Karpas-422 (cell line): ENCODE measurements at regions not wholly inside any gene's neighbourhood (a gene's known extent, or its start where the extent isn't known, plus 50 kb on each side); places are given as distances from the start of the nearest gene placed in this dataset.

Source experiments
- DNase-seq: peaks from one replicate; pipeline ENCODE4 v3.0.0-alpha.2; 2015
- H2AFZ ChIP-seq: fragments of 200-600 bp; sonication (generic); 2 replicates; pipeline ENCODE4 v1.6.1; 2014; ENCODE audit warnings: antibody characterized with exemption, low read length, mixed read lengths
- H3K27ac ChIP-seq: fragments of 200-600 bp; sonication (generic); 2 replicates; pipeline ENCODE4 v1.5.1; 2014; ENCODE audit warnings: mild to moderate bottlenecking, low read length, moderate library complexity
- H3K27me3 ChIP-seq: fragments of 200-600 bp; sonication (generic); 2 replicates; pipeline ENCODE4 v1.6.1; 2014; ENCODE audit warnings: low read length, mixed read lengths
- H3K36me3 ChIP-seq: fragments of 200-600 bp; sonication (generic); 2 replicates; pipeline ENCODE4 v1.6.1; 2014; ENCODE audit warnings: low read length, mixed read lengths; ENCODE audit not compliant: insufficient read depth
- H3K4me1 ChIP-seq: fragments of 200-600 bp; sonication (generic); 2 replicates; pipeline ENCODE4 v1.6.1; 2014; ENCODE audit warnings: mild to moderate bottlenecking, low read length, mixed read lengths
- H3K4me2 ChIP-seq: fragments of 200-600 bp; sonication (generic); 2 replicates; pipeline ENCODE4 v1.6.1; 2014; ENCODE audit warnings: low read length, low read depth, mild to moderate bottlenecking; ENCODE audit not compliant: poor library complexity, severe bottlenecking
- H3K4me3 ChIP-seq: fragments of 200-600 bp; sonication (generic); 2 replicates; pipeline ENCODE4 v1.5.1; 2014; ENCODE audit warnings: mild to moderate bottlenecking, antibody characterized with exemption, low read length, mixed read lengths
- H3K79me2 ChIP-seq: fragments of 200-600 bp; sonication (generic); 2 replicates; pipeline ENCODE4 v1.6.1; 2014; ENCODE audit warnings: mild to moderate bottlenecking, low read length, mixed read lengths
- H3K9ac ChIP-seq: fragments of 200-600 bp; sonication (generic); 2 replicates; pipeline ENCODE4 v1.6.0; 2014; ENCODE audit warnings: low read length
- H3K9me2 ChIP-seq: fragments of 200-600 bp; sonication (generic), shearing (Covaris generic); replicated peaks from 2 replicates; pipeline ENCODE4 v1.6.0; 2014; ENCODE audit warnings: mild to moderate bottlenecking, low read length, moderate library complexity; ENCODE audit not compliant: insufficient read depth
- H3K9me3 ChIP-seq: fragments of 300-700, 200-600 bp; sonication (generic); 2 replicates; pipeline ENCODE4 v1.6.1; 2014; ENCODE audit warnings: low read length, mixed read lengths
- H4K20me1 ChIP-seq: fragments of 200-600 bp; sonication (generic); 2 replicates; pipeline ENCODE4 v1.6.1; 2014; ENCODE audit warnings: mild to moderate bottlenecking, antibody characterized with exemption, low read length, low read depth; ENCODE audit not compliant: insufficient read depth

- Histone ChIP-seq H2AFZ (no peak overlapping the region), H4K20me1 (no peaks in the 10 kb centered on the region), H3K4me3 (no peak overlapping the region), H3K4me2 (no peak overlapping the region), H3K27ac (no peak overlapping the region), H3K27me3 (no peaks in the 10 kb centered on the region), H3K9me2 (no peaks in the 10 kb centered on the region), H3K79me2 (no peaks in the 10 kb centered on the region), H3K36me3 (no peaks in the 10 kb centered on the region), H3K9me3 (no peaks in the 10 kb centered on the region), H3K4me1 (no peaks in the 10 kb centered on the region), H3K9ac (no peak overlapping the region)
- no peak for DNase-seq
These were observed 63.4 kb upstream of the DIO3 start for GRCh38 chr14:101497684-101498525.

GRCh38 chr14:101498526-101498860 is 62.8 kb upstream of the DIO3 start:
- H3K4me1 ChIP-seq: no peaks in the 10 kb centered on the region
- no peak overlapping the region for H2AFZ ChIP-seq
- H3K27me3 ChIP-seq: no peaks in the 10 kb centered on the region
- H3K9me2 ChIP-seq: no peaks in the 10 kb centered on the region
- H3K4me2 ChIP-seq: no peak overlapping the region
- H3K27ac ChIP-seq: no peak overlapping the region
- no peak for DNase-seq
- no peaks in the 10 kb centered on the region for H4K20me1 ChIP-seq
- H3K9ac ChIP-seq: no peak overlapping the region
- H3K79me2 ChIP-seq: no peaks in the 10 kb centered on the region
- no peaks in the 10 kb centered on the region for H3K36me3 ChIP-seq
- H3K4me3 ChIP-seq: no peak overlapping the region
- no peaks in the 10 kb centered on the region for H3K9me3 ChIP-seq

GRCh38 chr14:101499080-101499479 is 62.2 kb upstream of the DIO3 start:
- no peaks in the 10 kb centered on the region for H3K79me2 ChIP-seq
- H3K4me3 ChIP-seq: no peak overlapping the region
- H3K4me1 ChIP-seq: no peaks in the 10 kb centered on the region
- no peak overlapping the region for H3K9ac ChIP-seq
- no peak overlapping the region for H2AFZ ChIP-seq
- no peaks in the 10 kb centered on the region for H3K9me3 ChIP-seq
- no peaks in the 10 kb centered on the region for H4K20me1 ChIP-seq
- H3K9me2 ChIP-seq: no peaks in the 10 kb centered on the region
- H3K4me2 ChIP-seq: no peak overlapping the region
- no peaks in the 10 kb centered on the region for H3K36me3 ChIP-seq
- H3K27me3 ChIP-seq: no peaks in the 10 kb centered on the region
- DNase-seq: no peak
- no peak overlapping the region for H3K27ac ChIP-seq

GRCh38 chr14:101499513-101499912 is 61.8 kb upstream of the DIO3 start:
- H2AFZ ChIP-seq: no peak overlapping the region
- no peaks in the 10 kb centered on the region for H3K27me3 ChIP-seq
- no peak overlapping the region for H3K4me2 ChIP-seq
- no peaks in the 10 kb centered on the region for H3K79me2 ChIP-seq
- H3K27ac ChIP-seq: no peak overlapping the region
- H3K9me2 ChIP-seq: no peaks in the 10 kb centered on the region
- H3K36me3 ChIP-seq: no peaks in the 10 kb centered on the region
- no peaks in the 10 kb centered on the region for H4K20me1 ChIP-seq
- no peak for DNase-seq
- H3K9me3 ChIP-seq: no peaks in the 10 kb centered on the region
- no peaks in the 10 kb centered on the region for H3K4me1 ChIP-seq
- no peak overlapping the region for H3K9ac ChIP-seq
- no peak overlapping the region for H3K4me3 ChIP-seq

- no peak overlapping the region for H3K4me2 ChIP-seq
- H3K27ac ChIP-seq: no peak overlapping the region
- no peaks in the 10 kb centered on the region for H3K4me1 ChIP-seq
- H3K9me3 ChIP-seq: no peaks in the 10 kb centered on the region
- no peaks in the 10 kb centered on the region for H3K27me3 ChIP-seq
- no peaks in the 10 kb centered on the region for H3K79me2 ChIP-seq
- no peaks in the 10 kb centered on the region for H3K9me2 ChIP-seq
- no peak overlapping the region for H3K4me3 ChIP-seq
- H3K36me3 ChIP-seq: no peaks in the 10 kb centered on the region
- no peaks in the 10 kb centered on the region for H4K20me1 ChIP-seq
- H2AFZ ChIP-seq: no peak overlapping the region
- H3K9ac ChIP-seq: no peak overlapping the region
- DNase-seq: no peak
These were observed 61.2 kb upstream of the DIO3 start for GRCh38 chr14:101500061-101500460.

- H3K4me1 ChIP-seq: no peaks in the 10 kb centered on the region
These were observed 60.6 kb upstream of the DIO3 start for GRCh38 chr14:101500681-101501080.

GRCh38 chr14:101501341-101501740 is 60.0 kb upstream of the DIO3 start:
- Histone ChIP-seq H3K4me2 (no peak overlapping the region), H3K9me3 (no peaks in the 10 kb centered on the region), H3K27me3 (no peaks in the 10 kb centered on the region), H3K27ac (no peak overlapping the region), H3K79me2 (no peaks in the 10 kb centered on the region), H3K36me3 (no peaks in the 10 kb centered on the region), H3K4me1 (no peaks in the 10 kb centered on the region), H4K20me1 (no peaks in the 10 kb centered on the region), H2AFZ (no peak overlapping the region), H3K9ac (no peak overlapping the region), H3K9me2 (no peaks in the 10 kb centered on the region), H3K4me3 (no peak overlapping the region)
- DNase-seq: no peak

More at GRCh38 chr14:101500681-101501080, 60.6 kb upstream of the DIO3 start:
- H3K79me2 ChIP-seq: no peaks in the 10 kb centered on the region
- H2AFZ ChIP-seq: no peak overlapping the region
- no peak overlapping the region for H3K4me3 ChIP-seq
- H3K27me3 ChIP-seq: no peaks in the 10 kb centered on the region
- no peaks in the 10 kb centered on the region for H3K36me3 ChIP-seq
- no peak overlapping the region for H3K9ac ChIP-seq
- H3K27ac ChIP-seq: no peak overlapping the region
- H3K9me3 ChIP-seq: no peaks in the 10 kb centered on the region
- H4K20me1 ChIP-seq: no peaks in the 10 kb centered on the region
- DNase-seq: no peak
- no peak overlapping the region for H3K4me2 ChIP-seq
- H3K9me2 ChIP-seq: no peaks in the 10 kb centered on the region

GRCh38 chr14:101501858-101502615 is 59.3 kb upstream of the DIO3 start:
- no peaks in the 10 kb centered on the region for H3K9me2 ChIP-seq
- H3K4me2 ChIP-seq: no peak overlapping the region
- H2AFZ ChIP-seq: no peak overlapping the region
- no peaks in the 10 kb centered on the region for H3K4me1 ChIP-seq
- H3K36me3 ChIP-seq: no peaks in the 10 kb centered on the region
- H3K27ac ChIP-seq: no peak overlapping the region
- no peaks in the 10 kb centered on the region for H4K20me1 ChIP-seq
- no peak overlapping the region for H3K4me3 ChIP-seq
- DNase-seq: no peak
- no peaks in the 10 kb centered on the region for H3K9me3 ChIP-seq
- H3K27me3 ChIP-seq: no peaks in the 10 kb centered on the region
- H3K79me2 ChIP-seq: no peaks in the 10 kb centered on the region
- H3K9ac ChIP-seq: no peak overlapping the region
